Liver (tissue), 3 donors: ENCODE measurements at regions not wholly inside any gene's neighbourhood (a gene's known extent, or its start where the extent isn't known, plus 50 kb on each side); places are given as distances from the start of the nearest gene placed in this dataset.

Experiments used
- ATF3 ChIP-seq: IDR thresholded peaks from 2 replicates; pipeline ENCODE4 v1.6.1; 2016; ENCODE audit warnings: antibody characterized with exemption
- CTCF ChIP-seq: fragments of 150-350 bp; IDR thresholded peaks from 2 replicates; pipeline ENCODE4 v1.5.1; 2017; ENCODE audit warnings: improper control_type of control experiment, low read depth, low read length; ENCODE audit not compliant: missing input control
- REST ChIP-seq: IDR thresholded peaks from 2 replicates; pipeline ENCODE4 v1.6.1; 2016; ENCODE audit warnings: antibody characterized with exemption, mild to moderate bottlenecking
- TAF1 ChIP-seq: conservative IDR thresholded peaks from 2 replicates; pipeline ENCODE4 v1.6.1; 2016; ENCODE audit warnings: antibody characterized with exemption, mild to moderate bottlenecking
- donor health status: healthy.
- donor health status: healthy.

- TF ChIP-seq TAF1 (no peak), ATF3 (no peak), CTCF (peak; percentile 61), REST (no peak)
Observed at GRCh38 chr7:53350241-53350640, 314.8 kb downstream of the POM121L12 start.
